ENCODE measurements at regions not wholly inside any gene's neighbourhood (a gene's known extent, or its start where the extent isn't known, plus 50 kb on each side); places are given as distances from the start of the nearest gene placed in this dataset.

- no peak for DNase-seq (ENCODE audit: extremely low spot score, unreplicated experiment)
- TF ChIP-seq CTCF (conservative IDR thresholded peaks at IDR 0.05) = no peak
- no peaks in the 10 kb centered on the region for H3K27me3 Mint-ChIP-seq
- no peak overlapping the region for H3K27ac Mint-ChIP-seq
- H3K4me1 Mint-ChIP-seq (ENCODE audit: unreplicated experiment) = no peaks in the 10 kb centered on the region
- no peaks in the 10 kb centered on the region for H3K9me3 Mint-ChIP-seq
- no peak overlapping the region for H3K4me3 Mint-ChIP-seq
- H3K36me3 Mint-ChIP-seq = no peaks in the 10 kb centered on the region
Measured at GRCh38 chr3:159059395-159059794, 257.5 kb downstream of the MFSD1 start.

GRCh38 chr3:159062734-159063410 lies 261.0 kb downstream of the MFSD1 start:
- Mint-ChIP-seq H3K36me3 (no peaks in the 10 kb centered on the region), H3K4me3 (no peak overlapping the region), H3K27ac (no peak overlapping the region), H3K9me3 (no peaks in the 10 kb centered on the region), H3K4me1 (ENCODE audit: unreplicated experiment) (no peaks in the 10 kb centered on the region), H3K27me3 (peaks cover 4% of the 10 kb centered on the region)
- no peak for TF ChIP-seq CTCF (conservative IDR thresholded peaks at IDR 0.05)
- no peak for DNase-seq (ENCODE audit: extremely low spot score, unreplicated experiment)

- Mint-ChIP-seq H3K9me3 (no peaks in the 10 kb centered on the region), H3K27ac (no peak within 1 kb of the TSS), H3K4me3 (no peak within 1 kb of the TSS), H3K27me3 (peaks cover 21% of the 10 kb centered on the region), H3K36me3 (no peaks in the 10 kb centered on the region), H3K4me1 (ENCODE audit: unreplicated experiment) (no peaks in the 10 kb centered on the region)
- no peak for TF ChIP-seq CTCF (conservative IDR thresholded peaks at IDR 0.05)
- DNase-seq (ENCODE audit: extremely low spot score, unreplicated experiment) = no peak
Measured at GRCh38 chr3:159069091-159069490, 267.2 kb downstream of the MFSD1 start, which contains the start of gene IQCJ. Gene IQCJ (plus strand): TSS chr3:159069319.

GRCh38 chr3:159069866-159070425 lies 268.1 kb downstream of the MFSD1 start:
- no peak for DNase-seq (ENCODE audit: extremely low spot score, unreplicated experiment)
- H3K4me1 Mint-ChIP-seq (ENCODE audit: unreplicated experiment) = no peaks in the 10 kb centered on the region
- no peaks in the 10 kb centered on the region for H3K9me3 Mint-ChIP-seq
- TF ChIP-seq CTCF (conservative IDR thresholded peaks at IDR 0.05) = no peak
- H3K27ac Mint-ChIP-seq = no peak overlapping the region
- no peak overlapping the region for H3K4me3 Mint-ChIP-seq
- H3K36me3 Mint-ChIP-seq = no peaks in the 10 kb centered on the region
- H3K27me3 Mint-ChIP-seq = peaks cover 23% of the 10 kb centered on the region

- no peak for DNase-seq (ENCODE audit: extremely low spot score, unreplicated experiment)
- no peak for TF ChIP-seq CTCF (conservative IDR thresholded peaks at IDR 0.05)
- peaks cover under 1% of the 10 kb centered on the region for H3K4me1 Mint-ChIP-seq (ENCODE audit: unreplicated experiment)
- H3K27ac Mint-ChIP-seq = no peak overlapping the region
- no peak overlapping the region for H3K4me3 Mint-ChIP-seq
- peaks cover 24% of the 10 kb centered on the region for H3K27me3 Mint-ChIP-seq
- H3K36me3 Mint-ChIP-seq = no peaks in the 10 kb centered on the region
- no peaks in the 10 kb centered on the region for H3K9me3 Mint-ChIP-seq
Measured at GRCh38 chr3:159074756-159075701, 273.2 kb downstream of the MFSD1 start.
